Upper lobe of left lung (tissue), 4 donors: ENCODE measurements at regions not wholly inside any gene's neighbourhood (a gene's known extent, or its start where the extent isn't known, plus 50 kb on each side); places are given as distances from the start of the nearest gene placed in this dataset.

Experiments used
- CTCF ChIP-seq, 6 experiments: fragments of 450-650 bp in 4 of 6; fragments of 200-600 bp in 2 of 6; sonication (generic) in 2 of 6; IDR thresholded peaks; one replicate each; pipeline ENCODE4 v1.5.1; 2016 to 2019; ENCODE audit warnings: antibody characterized with exemption in 6 of 6
- EP300 ChIP-seq, 4 donors: sonication (generic); formaldehyde crosslinking; IDR thresholded peaks; one replicate each; pipeline ENCODE4 v1.5.1; 2017; ENCODE audit warnings: antibody characterized with exemption in 4 of 4, control low read depth in 2 of 4

- TF ChIP-seq EP300 (IDR thresholded peaks at IDR 0.05) (no peak), CTCF (IDR thresholded peaks at IDR 0.05) (no peak)
These were observed 57.1 kb upstream of the CHRNA7 start for GRCh38 chr15:31973197-31973596.
